Astrocyte of the spinal cord (primary cell): ENCODE measurements at regions not wholly inside any gene's neighbourhood (a gene's known extent, or its start where the extent isn't known, plus 50 kb on each side); places are given as distances from the start of the nearest gene placed in this dataset.

Experiments
- DNase-seq: peaks from one replicate; pipeline ENCODE4 v3.0.0; 2011; ENCODE audit warnings: low read depth, low spot score
- H3K4me3 ChIP-seq: 2 replicates; pipeline ENCODE4 v1.5.1; 2011; ENCODE audit warnings: low read depth, mild to moderate bottlenecking, low read length, moderate library complexity
- in situ Hi-C: cut with HindIII; loops from 2 replicates; pipeline ENCODE4 v1.10.0; 2017; ENCODE audit warnings: low sequenced_read_pairs
- TF ChIP-seq, protein P1 (sequence below): IDR thresholded peaks from 2 replicates; pipeline ENCODE4 v1.5.1; 2012; ENCODE audit warnings: low read depth, mild to moderate bottlenecking, low read length, inconsistent platforms

DNA sequence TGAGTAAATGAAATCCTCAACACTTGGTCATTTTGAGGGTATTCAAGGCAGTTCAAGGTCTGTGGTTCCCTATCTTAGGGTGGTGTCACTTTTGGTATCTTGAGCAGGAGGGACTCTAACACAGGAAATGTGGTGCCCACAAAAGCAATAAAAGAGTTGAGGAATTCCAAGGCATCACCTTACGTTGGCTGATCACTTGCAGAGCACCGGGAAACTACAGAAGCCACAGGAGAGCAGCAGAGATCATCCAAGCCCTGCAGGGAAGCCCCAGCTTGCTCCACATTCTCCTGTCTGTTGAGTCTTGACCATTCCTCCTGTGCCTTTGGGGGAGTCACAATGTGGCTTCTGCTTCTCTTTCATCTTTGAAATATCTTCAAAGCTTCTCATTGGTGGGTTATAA, 565.8 kb upstream of the ADARB2 start:
- in situ Hi-C loops, result no loop called here
- H3K4me3 ChIP-seq, result no peak overlapping the region
- DNase-seq, result no peak
- TF ChIP-seq, protein P1, sequence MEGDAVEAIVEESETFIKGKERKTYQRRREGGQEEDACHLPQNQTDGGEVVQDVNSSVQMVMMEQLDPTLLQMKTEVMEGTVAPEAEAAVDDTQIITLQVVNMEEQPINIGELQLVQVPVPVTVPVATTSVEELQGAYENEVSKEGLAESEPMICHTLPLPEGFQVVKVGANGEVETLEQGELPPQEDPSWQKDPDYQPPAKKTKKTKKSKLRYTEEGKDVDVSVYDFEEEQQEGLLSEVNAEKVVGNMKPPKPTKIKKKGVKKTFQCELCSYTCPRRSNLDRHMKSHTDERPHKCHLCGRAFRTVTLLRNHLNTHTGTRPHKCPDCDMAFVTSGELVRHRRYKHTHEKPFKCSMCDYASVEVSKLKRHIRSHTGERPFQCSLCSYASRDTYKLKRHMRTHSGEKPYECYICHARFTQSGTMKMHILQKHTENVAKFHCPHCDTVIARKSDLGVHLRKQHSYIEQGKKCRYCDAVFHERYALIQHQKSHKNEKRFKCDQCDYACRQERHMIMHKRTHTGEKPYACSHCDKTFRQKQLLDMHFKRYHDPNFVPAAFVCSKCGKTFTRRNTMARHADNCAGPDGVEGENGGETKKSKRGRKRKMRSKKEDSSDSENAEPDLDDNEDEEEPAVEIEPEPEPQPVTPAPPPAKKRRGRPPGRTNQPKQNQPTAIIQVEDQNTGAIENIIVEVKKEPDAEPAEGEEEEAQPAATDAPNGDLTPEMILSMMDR, result no peak

DNA sequence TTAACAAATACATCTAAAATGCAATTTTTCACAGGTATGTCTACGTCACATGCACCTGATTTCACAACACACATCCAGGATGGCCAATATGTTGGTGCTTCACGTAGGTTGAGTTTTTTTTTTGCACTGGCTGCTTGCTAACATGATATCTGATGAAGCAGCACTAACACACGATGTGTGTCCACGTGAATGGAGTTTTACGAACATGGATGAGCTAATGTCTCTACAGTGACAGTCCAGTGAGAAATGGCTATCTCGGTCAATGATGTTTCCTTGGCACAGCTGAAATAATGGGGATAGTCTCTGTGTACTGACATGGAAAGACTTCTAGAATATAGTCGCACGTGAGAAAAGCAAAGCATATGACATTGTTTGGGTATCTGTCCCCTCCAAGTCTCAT, 563.9 kb upstream of the ADARB2 start:
- TF ChIP-seq, protein P1, result no peak
- no peak overlapping the region for H3K4me3 ChIP-seq
- in situ Hi-C loops, result no loop called here

DNA sequence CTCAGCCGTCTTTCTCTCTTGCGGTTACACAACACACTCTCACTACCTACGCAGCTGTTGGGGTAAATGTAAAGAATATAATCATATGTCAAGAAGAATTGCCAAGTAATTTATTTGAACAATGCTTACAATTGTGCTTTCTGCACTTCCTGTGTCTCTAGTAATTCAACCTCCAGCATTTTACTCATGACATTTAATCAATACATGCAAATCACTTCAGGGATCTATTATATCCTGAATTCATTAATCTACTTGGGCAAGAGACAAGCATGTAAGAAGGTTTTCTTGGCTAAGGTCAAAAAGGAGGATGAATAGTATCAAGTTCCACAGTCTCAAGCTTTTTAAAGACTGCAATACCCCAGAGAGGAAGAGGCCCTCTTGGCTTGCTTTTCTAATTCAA, 562.9 kb upstream of the ADARB2 start:
- in situ Hi-C loops, result no loop called here
- DNase-seq, result no peak

More for the DNA sequence above, 563.9 kb upstream of the ADARB2 start:
- no peak for DNase-seq

DNA sequence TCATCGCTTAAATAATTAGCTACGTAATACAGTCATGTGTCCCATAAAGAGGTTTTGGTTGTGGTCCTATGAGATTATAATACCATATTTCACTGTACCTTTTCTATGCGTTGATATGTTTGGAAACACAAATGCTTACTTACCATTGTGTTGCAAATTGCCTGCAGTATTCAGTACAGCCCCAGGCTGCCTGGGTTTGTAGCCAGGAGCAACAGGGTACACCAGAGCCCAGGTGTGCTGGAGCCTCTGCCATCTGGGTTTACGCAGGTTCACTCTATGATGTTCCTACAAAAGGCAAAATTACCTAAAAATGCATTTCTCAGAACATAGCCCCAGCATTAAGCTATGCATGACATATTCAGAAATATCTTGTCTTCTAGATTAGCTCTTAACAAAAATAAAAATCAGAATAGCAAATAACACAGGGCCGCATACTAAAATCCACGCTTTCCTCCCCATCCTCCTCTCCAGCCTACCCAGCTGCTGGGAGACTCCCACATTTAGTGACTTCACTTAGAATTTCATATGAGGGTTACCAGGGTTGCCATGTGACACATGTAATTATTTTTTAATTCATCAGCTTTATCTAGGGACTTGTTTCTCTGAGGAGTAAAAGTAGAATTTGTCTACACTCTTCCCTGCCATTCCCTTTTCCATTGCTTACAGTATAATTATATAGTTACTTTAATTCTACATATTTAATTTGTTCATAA, 559.0 kb upstream of the ADARB2 start:
- in situ Hi-C loops, result no loop called here
- no peak overlapping the region for H3K4me3 ChIP-seq
- TF ChIP-seq, protein P1, result no peak
- no peak for DNase-seq

More for the DNA sequence above, 562.9 kb upstream of the ADARB2 start:
- TF ChIP-seq, protein P1, result no peak
- no peak overlapping the region for H3K4me3 ChIP-seq

DNA sequence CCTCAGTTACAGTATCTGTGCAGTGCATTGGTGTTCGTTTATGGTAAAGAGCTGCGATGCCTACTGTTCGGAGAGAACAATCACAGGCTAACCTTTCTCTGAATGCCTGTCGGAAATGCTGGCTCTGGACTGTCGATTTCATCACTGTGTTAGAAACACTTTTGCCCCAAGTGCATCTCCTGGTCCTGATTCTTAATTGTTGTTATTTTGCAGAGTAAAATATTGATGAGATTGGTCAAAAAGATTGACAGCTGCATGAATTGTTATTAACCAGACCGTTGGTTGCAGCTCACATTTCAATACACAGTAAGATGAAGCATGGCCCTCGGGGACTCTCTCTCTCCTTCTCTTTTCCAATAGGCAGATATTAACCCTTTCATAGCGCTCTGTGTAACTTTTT, 557.4 kb upstream of the ADARB2 start:
- DNase-seq, result no peak
- H3K4me3 ChIP-seq, result no peak overlapping the region
- TF ChIP-seq, protein P1, result no peak
- in situ Hi-C loops, result no loop called here

DNA sequence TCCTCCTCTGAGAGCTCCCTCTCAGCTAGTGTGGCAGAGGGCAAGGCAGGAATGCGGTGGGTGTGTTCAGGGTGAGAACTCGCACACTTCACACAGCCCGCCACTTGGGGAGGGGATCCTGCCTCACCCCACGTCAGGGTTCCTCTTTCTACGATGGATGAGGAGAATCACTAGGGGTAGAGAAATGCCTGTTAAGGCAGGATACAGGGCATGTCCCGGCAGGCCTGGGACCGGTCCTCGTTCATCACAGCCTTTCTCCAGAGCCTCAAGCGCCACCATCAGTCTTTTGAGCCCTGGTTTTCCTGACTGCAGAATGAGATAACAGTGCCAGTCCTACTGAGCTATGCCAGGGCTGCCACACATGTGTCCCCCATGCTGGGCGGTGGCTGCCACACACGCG, 546.7 kb upstream of the ADARB2 start:
- no peak for DNase-seq
- no peak overlapping the region for H3K4me3 ChIP-seq
- in situ Hi-C loops, result no loop called here
- TF ChIP-seq, protein P1, result no peak
